Activated CD4-positive, alpha-beta T cell treated with anti-CD3 and anti-CD28 coated beads, Interleukin-10, Interleukin-2, amounts not matched to agents 100 ng/mL and 50 ng/mL, durations not matched to agents 16 hours and 8 hours (primary cell): ENCODE measurements at regions not wholly inside any gene's neighbourhood (a gene's known extent, or its start where the extent isn't known, plus 50 kb on each side); places are given as distances from the start of the nearest gene placed in this dataset.

ENCODE experiments used
- DNase-seq: peaks from one replicate; pipeline ENCODE4 v3.0.0-alpha.2; 2020

GRCh38 chr9:7286101-7286500, 513.5 kb downstream of the DMAC1 start:
- DNase-seq, result no peak

GRCh38 chr9:7285199-7285598, 514.4 kb downstream of the DMAC1 start:
- no peak for DNase-seq

- DNase-seq, result no peak
These were observed 515.1 kb downstream of the DMAC1 start for GRCh38 chr9:7284517-7284916.

- DNase-seq, result no peak
These were observed 515.5 kb downstream of the DMAC1 start for GRCh38 chr9:7284117-7284516.

- DNase-seq, result no peak
These were observed 515.8 kb downstream of the KDM4C start for GRCh38 chr9:7273575-7273974.

GRCh38 chr9:7266911-7267595, 509.3 kb downstream of the KDM4C start:
- DNase-seq, result no peak

DNA sequence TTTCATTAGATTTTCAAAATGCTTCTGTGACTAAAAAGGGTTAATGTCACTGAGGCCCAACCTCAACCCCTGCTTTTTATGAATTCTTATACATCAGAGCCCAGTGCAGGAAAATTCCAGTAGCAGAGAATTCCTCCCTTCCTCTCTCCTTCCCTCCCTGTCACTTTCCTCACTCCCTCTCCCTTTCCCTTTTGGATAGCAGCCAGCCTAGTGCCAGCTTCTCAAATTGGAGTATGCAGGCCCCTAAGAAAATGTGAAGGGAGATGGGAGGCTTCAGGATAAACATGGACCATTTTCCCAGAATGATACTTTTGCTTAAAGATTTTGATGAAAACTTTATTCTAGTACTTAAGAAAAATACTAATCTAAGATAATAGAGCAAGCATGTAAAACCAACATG, 507.4 kb downstream of the KDM4C start:
- DNase-seq, result no peak

DNA sequence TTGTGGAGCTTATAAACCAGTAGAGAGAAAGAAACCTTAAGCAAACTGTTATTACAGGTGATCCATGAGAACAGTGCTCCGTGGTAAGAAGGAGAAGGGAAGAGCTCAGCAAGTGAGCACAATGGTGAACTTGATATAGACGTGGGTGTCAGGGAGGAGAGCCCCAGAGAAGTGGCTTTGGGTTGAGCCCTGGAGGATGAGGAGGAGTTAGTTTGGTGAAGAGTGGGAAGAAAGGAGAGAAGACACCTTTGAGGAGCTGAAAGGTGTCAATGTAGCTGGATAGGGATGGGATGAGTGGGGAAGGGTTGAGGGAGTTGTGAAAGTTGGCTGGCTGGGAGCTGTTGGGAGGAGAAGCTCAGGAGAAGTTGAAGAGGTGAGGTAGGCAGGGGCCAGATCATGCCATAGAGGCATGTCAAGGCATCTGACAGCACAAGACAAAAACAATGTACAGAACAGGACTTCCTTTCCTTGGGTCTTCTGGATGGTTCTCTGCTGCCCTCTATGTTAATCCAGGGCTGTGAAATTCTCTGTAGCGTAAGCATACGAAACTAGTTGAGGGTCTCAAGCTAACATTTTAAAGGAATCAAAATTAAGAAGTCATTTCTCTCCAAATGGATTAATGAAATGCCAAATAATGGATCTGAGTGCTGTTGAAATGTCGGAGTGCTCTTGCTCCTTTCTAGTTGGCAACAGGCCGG, 501.9 kb downstream of the KDM4C start:
- no peak for DNase-seq

- DNase-seq, result no peak
These were observed 501.1 kb downstream of the KDM4C start for GRCh38 chr9:7258688-7259396.

DNA sequence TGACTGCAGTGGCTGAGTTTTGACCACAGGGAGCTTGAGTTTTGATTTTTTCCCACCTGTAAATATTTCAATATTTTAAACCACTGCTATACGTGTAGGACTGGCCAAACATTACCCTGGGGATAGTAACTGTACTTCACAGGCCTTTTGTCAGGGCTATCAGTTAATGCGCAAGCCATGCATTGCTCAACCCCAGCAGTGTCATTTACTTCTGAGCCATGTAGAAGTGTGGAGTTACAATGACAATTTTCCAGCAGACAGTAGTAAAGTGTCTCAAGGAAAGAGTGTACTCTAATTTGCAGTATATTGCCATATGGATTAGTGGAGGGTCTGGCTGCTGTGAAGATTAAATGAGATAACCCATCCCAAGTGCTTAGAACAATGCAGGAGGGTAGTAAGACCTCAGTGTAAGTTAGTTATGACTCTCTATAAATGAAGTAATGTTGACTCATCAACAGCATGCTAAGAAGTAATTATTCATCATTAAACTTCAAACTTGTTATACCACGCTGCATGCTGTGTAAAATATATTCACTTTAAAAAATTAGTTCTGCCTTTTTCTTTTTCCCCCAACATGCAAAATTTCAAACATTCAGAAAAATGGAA, 489.2 kb downstream of the KDM4C start:
- no peak for DNase-seq

DNA sequence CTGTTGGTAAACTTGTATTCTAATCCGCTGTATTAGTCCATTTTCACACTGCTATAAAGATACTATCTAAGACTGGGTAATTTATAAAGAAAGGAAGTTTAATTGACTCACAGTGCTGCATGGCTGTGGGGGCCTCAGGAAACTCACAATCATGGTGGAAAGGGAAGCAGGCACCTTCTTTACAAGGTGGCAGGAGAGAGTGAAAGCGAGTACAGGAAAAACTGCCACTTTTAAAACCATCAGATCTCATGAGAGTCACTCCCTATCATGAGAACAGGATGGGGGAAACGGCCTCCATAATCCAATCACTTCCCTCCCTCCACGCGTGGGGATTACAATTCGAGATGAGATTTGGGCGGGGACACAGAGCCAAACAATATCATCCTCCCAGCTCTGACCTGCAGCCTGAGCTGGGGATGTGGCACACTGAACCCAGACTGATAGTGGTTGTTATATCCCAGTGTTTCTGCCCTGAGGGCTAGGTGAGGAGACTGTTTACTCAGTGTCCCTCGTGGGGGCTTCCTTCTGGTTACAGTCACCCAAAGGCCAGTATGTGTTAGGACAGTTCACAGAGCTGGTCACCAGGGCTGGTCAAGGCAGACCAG, 488.3 kb downstream of the KDM4C start:
- no peak for DNase-seq

GRCh38 chr9:7243838-7244237, 486.1 kb downstream of the KDM4C start:
- DNase-seq, result no peak

DNA sequence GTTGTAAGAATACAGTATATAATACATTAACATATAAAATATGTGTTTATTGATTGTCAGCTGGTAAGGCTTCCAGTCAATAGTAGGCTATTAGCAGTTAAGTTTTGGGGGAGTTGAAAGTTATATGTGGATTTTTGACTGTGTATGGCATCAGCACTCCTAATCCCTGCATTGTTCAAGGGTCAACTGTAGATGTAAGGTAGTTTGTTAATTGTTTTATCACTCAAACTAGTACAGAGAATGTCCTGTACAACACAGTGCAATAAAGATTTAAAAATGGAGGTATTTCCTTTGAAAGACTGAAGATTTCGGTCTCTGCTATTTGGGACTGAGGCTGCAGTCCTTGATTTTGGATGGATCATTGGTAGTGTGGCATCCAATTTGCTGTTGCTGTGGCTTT, 484.4 kb downstream of the KDM4C start:
- DNase-seq, result no peak

- no peak for DNase-seq
These were observed 483.9 kb downstream of the KDM4C start for GRCh38 chr9:7241694-7242093.

DNA sequence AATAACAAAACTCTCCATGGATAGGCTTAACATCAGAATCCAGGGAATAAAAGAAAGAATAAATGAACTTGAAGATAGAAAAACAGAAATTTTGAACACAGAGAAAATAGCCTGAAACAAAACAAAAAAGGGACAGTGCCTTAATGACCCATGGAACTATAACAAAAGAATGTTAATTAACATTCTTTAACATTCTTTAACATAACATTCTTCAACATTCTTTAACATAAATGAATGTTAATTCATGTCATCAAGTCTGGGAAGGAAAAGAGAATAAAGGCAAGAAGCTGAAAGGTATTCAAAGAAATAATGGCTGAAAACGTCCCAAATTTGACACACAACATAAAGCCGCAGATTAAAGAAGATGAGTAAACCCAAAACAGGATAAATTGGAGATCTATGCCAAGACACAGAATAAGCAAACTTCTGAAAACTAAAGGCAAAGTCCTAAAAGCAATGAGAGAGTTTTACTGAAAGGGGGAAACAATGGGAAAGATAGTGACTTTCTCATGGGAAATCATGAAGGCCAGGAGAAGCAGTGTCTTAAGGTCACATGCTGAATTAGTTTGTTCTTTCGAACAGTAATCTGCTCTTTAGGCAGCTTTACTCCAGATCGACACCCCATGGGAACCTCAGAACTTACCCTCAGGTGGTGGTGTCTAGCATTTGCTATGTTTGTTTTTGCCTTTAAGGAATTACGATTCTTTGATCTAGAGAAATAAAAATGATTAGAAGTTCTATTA, 483.0 kb downstream of the KDM4C start:
- DNase-seq, result no peak

DNA sequence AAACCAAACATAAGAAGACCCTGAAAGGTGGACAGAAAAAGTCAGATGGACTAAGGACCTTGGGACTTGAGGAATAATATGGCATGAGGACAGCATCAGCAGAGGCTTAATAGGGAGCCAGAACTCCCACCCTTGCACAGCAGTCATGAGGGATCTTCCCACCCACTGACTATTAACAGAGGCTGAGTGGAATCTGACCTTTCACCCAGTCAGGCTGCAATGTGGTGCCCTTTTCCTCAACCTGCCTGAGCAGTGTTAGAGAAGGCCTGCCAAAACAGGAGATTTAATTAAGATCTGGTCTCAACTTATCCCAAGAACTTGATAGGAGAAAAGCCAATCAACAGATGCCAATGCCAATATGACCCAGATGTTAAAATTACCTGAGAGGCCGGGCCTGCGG, 481.9 kb downstream of the KDM4C start:
- no peak for DNase-seq

- DNase-seq, result no peak
These were observed 480.5 kb downstream of the KDM4C start for GRCh38 chr9:7238247-7238637.

DNA sequence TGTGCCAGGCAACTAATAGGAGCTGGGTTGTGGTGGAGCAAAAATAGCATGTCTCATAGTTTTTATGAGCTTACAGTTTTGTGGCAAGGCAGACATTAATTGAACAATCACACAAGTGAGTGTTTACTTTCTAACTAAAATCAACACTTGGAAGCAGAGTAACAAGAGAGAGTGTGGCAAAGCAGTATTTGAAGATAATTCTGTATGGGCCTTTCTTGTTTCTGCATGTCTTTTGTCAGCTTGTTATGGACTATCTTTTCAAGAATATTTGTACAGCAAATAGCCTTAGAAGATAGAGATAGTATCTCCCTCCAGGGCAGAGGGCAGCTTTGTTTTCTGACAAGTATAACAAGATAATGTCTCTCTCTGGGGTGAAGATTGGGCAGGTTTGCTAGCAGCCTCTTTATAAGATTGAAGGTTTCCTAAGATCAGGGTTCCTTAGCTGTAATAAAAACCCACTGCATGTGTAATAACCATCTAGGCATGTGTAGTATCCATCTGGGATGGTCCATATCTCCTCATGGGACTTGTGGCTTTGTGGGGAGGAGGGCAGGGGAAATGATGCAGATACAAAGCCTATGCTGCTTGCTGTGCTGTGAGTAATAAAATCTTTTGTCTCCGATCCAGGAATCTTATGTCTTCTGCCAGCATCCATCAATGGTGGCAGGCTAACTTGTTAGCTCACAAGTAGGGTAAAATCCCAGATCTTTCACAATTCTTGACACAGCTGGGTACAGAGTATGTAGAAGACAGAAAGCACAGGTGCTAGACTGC, 479.9 kb downstream of the KDM4C start:
- no peak for DNase-seq

DNA sequence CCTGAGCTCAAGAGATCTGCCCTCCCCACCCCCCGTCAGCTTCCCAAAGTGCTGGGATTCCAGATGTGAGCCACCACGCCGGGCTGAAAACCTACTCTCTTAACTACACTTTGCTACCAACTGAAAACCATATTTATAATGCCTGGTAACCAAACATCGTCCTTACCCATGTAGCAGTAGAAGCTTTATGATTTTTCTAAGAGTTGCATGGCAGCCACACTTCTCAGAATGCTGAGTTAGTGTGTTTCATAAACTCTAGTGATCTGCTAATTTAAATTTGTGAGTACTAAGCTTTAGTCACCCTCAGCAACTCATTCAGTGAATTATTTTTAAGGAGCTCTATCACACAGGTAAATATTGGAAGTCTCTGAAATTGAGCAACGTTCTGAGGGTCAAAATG, 478.4 kb downstream of the KDM4C start:
- no peak for DNase-seq

DNA sequence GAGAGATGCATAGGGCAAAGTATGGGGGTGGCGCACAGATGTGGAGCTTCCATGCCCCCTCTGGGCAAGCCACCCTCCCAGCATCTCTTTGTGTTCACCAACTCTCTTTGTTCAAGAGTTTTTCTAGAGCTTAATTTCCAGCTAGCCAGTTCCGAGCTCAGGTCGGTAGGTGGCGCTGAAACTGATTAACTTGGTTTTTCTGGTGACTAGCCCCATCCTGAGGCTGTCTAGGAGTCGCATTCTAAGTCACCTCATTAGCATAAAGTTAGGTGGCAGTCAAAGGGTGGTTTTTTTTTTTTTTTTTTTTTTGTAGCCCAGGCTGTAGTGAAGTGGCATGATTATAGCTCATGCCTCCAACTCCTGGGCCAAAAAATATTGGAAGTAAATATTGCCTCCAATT, 476.4 kb downstream of the KDM4C start:
- DNase-seq, result peak; percentile 64

DNA sequence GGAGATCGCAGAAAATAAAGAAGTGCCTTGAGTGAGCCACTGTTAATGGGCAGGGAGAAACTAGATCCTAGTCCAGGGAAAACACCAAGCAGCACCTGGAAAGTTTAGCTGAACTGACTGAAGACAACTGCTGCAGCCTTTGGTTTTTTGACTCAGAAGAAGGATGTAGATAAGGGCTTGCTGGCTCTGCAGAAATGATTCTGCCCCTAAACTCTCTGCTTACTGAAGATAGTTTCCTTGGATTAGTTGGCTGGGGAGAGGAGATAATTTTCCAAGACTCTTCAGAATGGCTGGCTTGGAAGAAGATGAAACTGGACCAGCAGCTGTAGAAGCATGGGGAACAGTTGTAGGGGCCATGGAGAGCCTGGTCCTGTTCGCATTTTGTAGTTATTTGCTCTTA, 471.8 kb downstream of the KDM4C start:
- DNase-seq, result no peak

GRCh38 chr9:7228726-7229125, 471.0 kb downstream of the KDM4C start:
- no peak for DNase-seq
